Keratinocyte (primary cell): ENCODE measurements at regions not wholly inside any gene's neighbourhood (a gene's known extent, or its start where the extent isn't known, plus 50 kb on each side); places are given as distances from the start of the nearest gene placed in this dataset.

Source experiments
- DNase-seq: peaks from one replicate; pipeline ENCODE4 v3.0.0-alpha.2; 2011; ENCODE audit warnings: low read depth, missing footprints, low spot score
- FAIRE-seq: peaks from 2 replicates; lab custom pipeline; 2011; peaks lifted over from hg19 to GRCh38; lab: Jason Lieb, UNC
- H2AFZ ChIP-seq: 2 replicates; pipeline ENCODE4 v1.6.0; 2012; ENCODE audit warnings: low read length, control low read depth, inconsistent platforms; ENCODE audit not compliant: control insufficient read depth
- H3K27ac ChIP-seq: 2 replicates; pipeline ENCODE4 v1.5.1; 2011; ENCODE audit warnings: low read length; ENCODE audit not compliant: control insufficient read depth, insufficient read depth
- H3K27me3 ChIP-seq: 3 replicates; pipeline ENCODE4 v1.6.0; 2011; ENCODE audit warnings: low read length; ENCODE audit not compliant: control insufficient read depth, insufficient read depth; ENCODE audit errors: extremely low read depth
- H3K36me3 ChIP-seq, 2 experiments: 2 replicates in 1 of 2; 3 replicates in 1 of 2; pipeline ENCODE4 v1.5.1; 2011; ENCODE audit warnings: low read length in 2 of 2, mild to moderate bottlenecking in 1 of 2; ENCODE audit not compliant: control insufficient read depth in 2 of 2, insufficient read depth in 2 of 2; ENCODE audit errors: extremely low read depth in 1 of 2
- H3K4me1 ChIP-seq: 3 replicates; pipeline ENCODE4 v1.5.1; 2011; ENCODE audit warnings: low read length; ENCODE audit not compliant: control insufficient read depth, insufficient read depth; ENCODE audit errors: extremely low read depth
- H3K4me2 ChIP-seq: 3 replicates; pipeline ENCODE4 v1.6.0; 2011; ENCODE audit warnings: low read depth, low read length; ENCODE audit not compliant: control insufficient read depth, insufficient read depth; ENCODE audit errors: extremely low read depth
- H3K4me3 ChIP-seq, 3 experiments: fragments of 200-600 bp in 1 of 3; sonication (generic) in 1 of 3; 2 replicates in 2 of 3; 3 replicates in 1 of 3; pipeline ENCODE4 v1.5.1; 2011 to 2016; ENCODE audit warnings: low read length in 3 of 3, mild to moderate bottlenecking in 3 of 3, control low read depth in 2 of 3, inconsistent platforms in 1 of 3, low read depth in 1 of 3, mixed read lengths in 1 of 3, mixed run types in 1 of 3, moderate library complexity in 1 of 3; ENCODE audit not compliant: control insufficient read depth in 2 of 3, insufficient read depth in 2 of 3; ENCODE audit errors: extremely low read depth in 1 of 3
- H3K79me2 ChIP-seq: 2 replicates; pipeline ENCODE4 v1.6.0; 2012; ENCODE audit warnings: low read length; ENCODE audit not compliant: control insufficient read depth, insufficient read depth
- H3K9ac ChIP-seq: 3 replicates; pipeline ENCODE4 v1.6.0; 2011; ENCODE audit warnings: low read length; ENCODE audit not compliant: control insufficient read depth, insufficient read depth; ENCODE audit errors: extremely low read depth
- H3K9me1 ChIP-seq: 3 replicates; pipeline ENCODE4 v1.6.0; 2011; ENCODE audit warnings: low read length; ENCODE audit not compliant: control insufficient read depth, insufficient read depth; ENCODE audit errors: extremely low read depth
- H3K9me3 ChIP-seq: 2 replicates; pipeline ENCODE4 v1.5.1; 2012; ENCODE audit warnings: low read depth, low read length; ENCODE audit not compliant: control insufficient read depth
- H4K20me1 ChIP-seq: 3 replicates; pipeline ENCODE4 v1.6.0; 2011; ENCODE audit warnings: low read length; ENCODE audit not compliant: control insufficient read depth, insufficient read depth; ENCODE audit errors: extremely low read depth
- EZH2 ChIP-seq: IDR thresholded peaks from one replicate; pipeline ENCODE4 v1.6.1; 2012; ENCODE audit warnings: inconsistent platforms, mild to moderate bottlenecking, low read length, moderate library complexity
- dilution Hi-C: fragments of 300-500 bp; cut with MboI; formaldehyde crosslinking; loops from one replicate; pipeline ENCODE4 v1.7.0; 2020; ENCODE audit warnings: low sequenced_read_pairs; ENCODE audit not compliant: extremely low pct_ligation_motif_present
- TF ChIP-seq, protein P1 (sequence below), 3 experiments: IDR thresholded peaks in 1 of 3; conservative IDR thresholded peaks in 1 of 3; optimal IDR thresholded peaks in 1 of 3; 2 replicates in 2 of 3; 3 replicates in 1 of 3; pipeline versions ENCODE3 to v1.5.1; 2011; ENCODE audit warnings: low read length in 3 of 3, mild to moderate bottlenecking in 3 of 3, moderate library complexity in 2 of 3, control low read depth in 1 of 3, inconsistent platforms in 1 of 3; ENCODE audit not compliant: insufficient read depth in 2 of 3; ENCODE audit errors: extremely low read depth in 1 of 3

DNA sequence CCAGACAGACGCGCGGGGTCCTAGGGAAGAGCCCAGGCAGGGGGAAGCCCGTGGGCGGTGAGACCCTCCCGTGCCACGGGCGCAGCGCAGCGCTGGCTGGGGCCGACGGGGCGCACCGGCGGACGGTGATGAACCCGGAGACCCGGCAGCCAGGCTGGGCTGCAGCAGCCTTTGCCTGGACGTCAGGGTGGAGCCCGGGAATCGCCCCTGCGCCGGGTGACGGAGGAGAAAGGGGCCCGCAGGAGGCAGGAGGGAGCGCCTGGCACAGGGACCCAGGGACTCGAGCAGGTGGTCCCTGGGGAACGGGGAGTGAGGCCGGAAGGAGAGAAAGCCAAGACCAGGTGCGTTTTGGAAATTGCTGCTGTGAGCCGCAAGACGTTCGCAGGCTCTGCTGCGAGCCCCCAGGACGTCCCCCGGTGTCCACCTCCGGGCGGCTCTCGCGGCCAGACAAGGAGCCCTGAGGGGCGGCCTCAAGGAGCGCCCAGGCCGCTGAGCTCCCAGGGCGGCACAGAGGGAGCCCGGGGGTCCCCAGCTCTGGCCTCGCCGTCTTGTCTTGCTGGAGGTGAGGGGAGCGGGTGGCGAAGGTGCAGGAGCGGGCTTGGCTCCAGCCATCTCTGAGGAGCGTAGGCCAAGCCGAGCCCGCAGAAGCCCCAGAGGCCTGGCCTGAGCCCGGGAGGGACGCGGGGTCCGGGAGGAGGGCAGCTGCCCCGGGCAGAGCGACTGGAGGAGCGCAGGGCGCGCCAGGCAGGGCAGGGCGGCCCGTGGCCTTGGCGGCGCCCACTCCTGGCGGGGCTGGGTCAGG, 191.2 kb upstream of the PDE10A start:
- dilution Hi-C loops, result no loop called here

GRCh38 chr6:165852676-165853075, 189.6 kb upstream of the PDE10A start:
- TF ChIP-seq EZH2, result no peak
- TF ChIP-seq, protein P1, sequence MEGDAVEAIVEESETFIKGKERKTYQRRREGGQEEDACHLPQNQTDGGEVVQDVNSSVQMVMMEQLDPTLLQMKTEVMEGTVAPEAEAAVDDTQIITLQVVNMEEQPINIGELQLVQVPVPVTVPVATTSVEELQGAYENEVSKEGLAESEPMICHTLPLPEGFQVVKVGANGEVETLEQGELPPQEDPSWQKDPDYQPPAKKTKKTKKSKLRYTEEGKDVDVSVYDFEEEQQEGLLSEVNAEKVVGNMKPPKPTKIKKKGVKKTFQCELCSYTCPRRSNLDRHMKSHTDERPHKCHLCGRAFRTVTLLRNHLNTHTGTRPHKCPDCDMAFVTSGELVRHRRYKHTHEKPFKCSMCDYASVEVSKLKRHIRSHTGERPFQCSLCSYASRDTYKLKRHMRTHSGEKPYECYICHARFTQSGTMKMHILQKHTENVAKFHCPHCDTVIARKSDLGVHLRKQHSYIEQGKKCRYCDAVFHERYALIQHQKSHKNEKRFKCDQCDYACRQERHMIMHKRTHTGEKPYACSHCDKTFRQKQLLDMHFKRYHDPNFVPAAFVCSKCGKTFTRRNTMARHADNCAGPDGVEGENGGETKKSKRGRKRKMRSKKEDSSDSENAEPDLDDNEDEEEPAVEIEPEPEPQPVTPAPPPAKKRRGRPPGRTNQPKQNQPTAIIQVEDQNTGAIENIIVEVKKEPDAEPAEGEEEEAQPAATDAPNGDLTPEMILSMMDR (optimal IDR thresholded peaks at IDR 0.05 in 1 of 3, IDR thresholded peaks at IDR 0.05 in 1 of 3, conservative IDR thresholded peaks at IDR 0.05 in 1 of 3; ENCODE audit: extremely low read depth in 1 of 3, insufficient read depth in 2 of 3, low read length in 3 of 3), result no peak
- no peaks in the 10 kb centered on the region for H4K20me1 ChIP-seq
- H3K9me1 ChIP-seq, result no peaks in the 10 kb centered on the region
- H2AFZ ChIP-seq, result no peak overlapping the region
- no peak overlapping the region for H3K27ac ChIP-seq
- no peak overlapping the region for H3K9ac ChIP-seq
- dilution Hi-C loops, result no loop called here
- no peaks in the 10 kb centered on the region for H3K36me3 ChIP-seq
- H3K4me3 ChIP-seq, result no peak overlapping the region
- no peak overlapping the region for H3K4me2 ChIP-seq
- DNase-seq (no peak), FAIRE-seq (no peak)
- no peaks in the 10 kb centered on the region for H3K79me2 ChIP-seq
- H3K27me3 ChIP-seq, result peaks cover 5% of the 10 kb centered on the region
- no peaks in the 10 kb centered on the region for H3K9me3 ChIP-seq
- H3K4me1 ChIP-seq, result no peaks in the 10 kb centered on the region

More for the DNA sequence above, 191.2 kb upstream of the PDE10A start:
- H3K9me3 ChIP-seq, result no peaks in the 10 kb centered on the region
- DNase-seq (no peak), FAIRE-seq (no peak)
- no peak overlapping the region for H3K27ac ChIP-seq
- H3K4me1 ChIP-seq, result no peaks in the 10 kb centered on the region
- no peaks in the 10 kb centered on the region for H4K20me1 ChIP-seq
- no peak overlapping the region for H3K9ac ChIP-seq
- H2AFZ ChIP-seq, result no peak overlapping the region
- no peak overlapping the region for H3K4me3 ChIP-seq
- TF ChIP-seq, protein P1 (optimal IDR thresholded peaks at IDR 0.05 in 1 of 3, IDR thresholded peaks at IDR 0.05 in 1 of 3, conservative IDR thresholded peaks at IDR 0.05 in 1 of 3; ENCODE audit: extremely low read depth in 1 of 3, insufficient read depth in 2 of 3, low read length in 3 of 3), result no peak
- TF ChIP-seq EZH2, result no peak
- H3K79me2 ChIP-seq, result no peaks in the 10 kb centered on the region
- no peak overlapping the region for H3K4me2 ChIP-seq
- no peaks in the 10 kb centered on the region for H3K9me1 ChIP-seq
- H3K27me3 ChIP-seq, result peaks cover 5% of the 10 kb centered on the region
- H3K36me3 ChIP-seq, result no peaks in the 10 kb centered on the region
